Kidney (tissue), 13 donors: ENCODE measurements at regions not wholly inside any gene's neighbourhood (a gene's known extent, or its start where the extent isn't known, plus 50 kb on each side); places are given as distances from the start of the nearest gene placed in this dataset.

ENCODE experiments used
- DNase-seq, 5 donors: peaks; one replicate each; pipeline ENCODE4 v3.0.0-alpha.2; 2013 to 2020
- FAIRE-seq: peaks from 2 replicates; lab custom pipeline; 2012; peaks lifted over from hg19 to GRCh38; lab: Jason Lieb, UNC
- H3K27ac ChIP-seq, 2 donors: one replicate each; pipeline ENCODE4 v1.7.0; 2013; ENCODE audit warnings: low read depth in 2 of 2, low read length in 2 of 2, inconsistent platforms in 1 of 2
- H3K27me3 ChIP-seq: one replicate; pipeline ENCODE4 v1.7.1; 2013; ENCODE audit warnings: low read length, inconsistent platforms; ENCODE audit not compliant: control insufficient read depth, insufficient read depth
- H3K36me3 ChIP-seq, 3 donors: one replicate each; pipeline versions ENCODE4 v1.7.0 to v1.7.1; 2013; ENCODE audit warnings: low read length in 3 of 3, control low read depth in 1 of 3, inconsistent platforms in 1 of 3; ENCODE audit not compliant: insufficient read depth in 3 of 3, control insufficient read depth in 2 of 3
- H3K4me1 ChIP-seq, 3 donors: one replicate each; pipeline versions ENCODE4 v1.7.0 to v1.7.1; 2013; ENCODE audit warnings: low read length in 3 of 3, inconsistent platforms in 1 of 3, low read depth in 1 of 3; ENCODE audit not compliant: control insufficient read depth in 2 of 3, insufficient read depth in 2 of 3
- H3K4me3 ChIP-seq, 3 donors: one replicate each; pipeline versions ENCODE4 v1.7.0 to v1.8.1; 2013; ENCODE audit warnings: low read length in 3 of 3, control low read depth in 1 of 3, inconsistent platforms in 1 of 3
- H3K9ac ChIP-seq, 3 donors: one replicate each; pipeline versions ENCODE4 v1.7.0 to v1.7.1; 2013; ENCODE audit warnings: low read length in 3 of 3, control low read depth in 1 of 3, inconsistent platforms in 1 of 3
- H3K9me3 ChIP-seq, 3 donors: one replicate each; pipeline versions ENCODE4 v1.7.0 to v1.7.1; 2013; ENCODE audit warnings: low read length in 3 of 3, control low read depth in 1 of 3, inconsistent platforms in 1 of 3; ENCODE audit not compliant: control insufficient read depth in 2 of 3, insufficient read depth in 1 of 3
- intact Hi-C: fragments of 100-400 bp; cut with DNase I; formaldehyde crosslinking; loops from one replicate; pipeline ENCODE4 v1.11.1; 2022
- TF ChIP-seq, protein P1 (sequence below): IDR thresholded peaks from 3 replicates; pipeline ENCODE4 v1.5.1; 2012; ENCODE audit warnings: mild to moderate bottlenecking, moderate library complexity, borderline replicate concordance; ENCODE audit not compliant: insufficient read depth; ENCODE audit errors: extremely low read depth
- donor health status: control.
- donor health status: control.
- donor health status: control.
- donor health status: control.
- donor health status: control.
- donor health status: DM: yes; HTN: yes; CAD: no.
- donor health status: Normal renal cell carcinoma (clear cell type).

DNA sequence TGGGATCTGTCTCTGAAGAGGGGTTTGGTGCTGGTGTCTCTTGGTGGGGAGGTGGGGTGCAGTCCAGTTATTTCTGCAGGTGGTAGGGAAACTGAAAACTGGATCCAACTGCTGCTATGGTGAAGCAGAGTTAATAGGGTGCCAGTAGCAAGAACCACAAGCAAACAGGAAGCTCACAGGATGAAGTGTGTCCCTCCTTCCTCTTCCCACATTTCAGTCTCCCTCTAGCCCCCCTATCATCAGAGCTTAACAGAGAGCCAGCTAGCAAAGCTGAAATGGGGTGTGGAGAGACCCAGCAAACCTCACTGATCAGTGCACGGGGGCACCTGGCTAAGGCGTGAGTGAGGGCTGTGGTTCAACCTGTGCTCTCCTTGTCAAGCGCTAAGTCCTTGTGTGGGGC, 69.1 kb upstream of the C12orf71 start:
- Histone ChIP-seq H3K27ac (no peak overlapping the region), H3K4me3 (no peak overlapping the region), H3K27me3 (no peaks in the 10 kb centered on the region), H3K9me3 (no peaks in the 10 kb centered on the region), H3K9ac (no peak overlapping the region), H3K36me3 (no peaks in the 10 kb centered on the region), H3K4me1 (no peaks in the 10 kb centered on the region)
- no peak for DNase-seq
- TF ChIP-seq, protein P1, sequence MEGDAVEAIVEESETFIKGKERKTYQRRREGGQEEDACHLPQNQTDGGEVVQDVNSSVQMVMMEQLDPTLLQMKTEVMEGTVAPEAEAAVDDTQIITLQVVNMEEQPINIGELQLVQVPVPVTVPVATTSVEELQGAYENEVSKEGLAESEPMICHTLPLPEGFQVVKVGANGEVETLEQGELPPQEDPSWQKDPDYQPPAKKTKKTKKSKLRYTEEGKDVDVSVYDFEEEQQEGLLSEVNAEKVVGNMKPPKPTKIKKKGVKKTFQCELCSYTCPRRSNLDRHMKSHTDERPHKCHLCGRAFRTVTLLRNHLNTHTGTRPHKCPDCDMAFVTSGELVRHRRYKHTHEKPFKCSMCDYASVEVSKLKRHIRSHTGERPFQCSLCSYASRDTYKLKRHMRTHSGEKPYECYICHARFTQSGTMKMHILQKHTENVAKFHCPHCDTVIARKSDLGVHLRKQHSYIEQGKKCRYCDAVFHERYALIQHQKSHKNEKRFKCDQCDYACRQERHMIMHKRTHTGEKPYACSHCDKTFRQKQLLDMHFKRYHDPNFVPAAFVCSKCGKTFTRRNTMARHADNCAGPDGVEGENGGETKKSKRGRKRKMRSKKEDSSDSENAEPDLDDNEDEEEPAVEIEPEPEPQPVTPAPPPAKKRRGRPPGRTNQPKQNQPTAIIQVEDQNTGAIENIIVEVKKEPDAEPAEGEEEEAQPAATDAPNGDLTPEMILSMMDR: no peak
- intact Hi-C loops: no loop called here
- FAIRE-seq: no peak

- Histone ChIP-seq H3K9ac (no peak overlapping the region), H3K4me3 (no peak overlapping the region), H3K4me1 (no peaks in the 10 kb centered on the region), H3K9me3 (no peaks in the 10 kb centered on the region), H3K27me3 (no peaks in the 10 kb centered on the region), H3K36me3 (no peaks in the 10 kb centered on the region), H3K27ac (no peak overlapping the region)
- TF ChIP-seq, protein P1: no peak
- DNase-seq (no peak), FAIRE-seq (no peak)
- intact Hi-C loops: no loop called here
Measured at GRCh38 chr12:27158297-27158696, 75.9 kb upstream of the C12orf71 start.

DNA sequence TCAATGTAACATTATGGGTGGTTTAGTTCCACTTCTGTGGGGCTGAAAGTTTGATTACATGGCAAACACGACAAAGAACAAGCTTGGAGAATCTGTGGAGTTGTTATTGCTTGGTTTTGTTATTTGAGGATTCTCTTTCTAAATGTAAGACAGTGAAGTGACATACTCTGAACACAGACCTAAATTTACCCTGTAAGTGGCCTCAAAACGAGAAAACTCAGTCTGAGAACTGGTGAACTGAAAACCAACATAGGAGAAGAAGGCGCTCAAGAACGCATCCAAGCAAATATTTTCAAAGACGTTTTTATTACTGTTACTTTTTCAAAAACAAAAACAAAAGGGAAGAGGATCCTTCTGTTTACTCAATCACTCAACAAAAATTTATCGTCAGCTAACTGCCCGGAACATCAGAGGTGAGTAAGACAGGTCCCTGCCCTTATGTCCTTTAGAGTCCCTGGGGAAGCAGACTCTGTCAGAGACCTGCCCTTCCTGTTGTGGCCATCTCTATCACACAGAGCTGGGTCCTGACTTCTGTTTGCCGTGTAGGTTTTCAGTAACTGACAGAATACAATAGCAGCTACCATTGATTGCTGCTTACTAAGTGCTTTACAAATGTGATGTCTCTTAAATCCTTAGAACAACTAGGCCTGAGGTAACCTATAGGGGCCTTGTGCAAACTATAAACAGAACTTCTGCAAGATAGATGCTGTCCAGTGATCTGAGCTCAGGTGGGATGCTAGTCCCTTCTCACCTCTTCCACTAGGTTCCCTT, 79.3 kb upstream of the C12orf71 start:
- no peak for FAIRE-seq
- TF ChIP-seq, protein P1: no peak
- DNase-seq: peak in 2 of 5 donors; percentile 9 to 10
- intact Hi-C loops: no loop called here
- Histone ChIP-seq H3K27ac (no peak overlapping the region), H3K27me3 (no peaks in the 10 kb centered on the region), H3K4me1 (no peaks in the 10 kb centered on the region), H3K36me3 (no peaks in the 10 kb centered on the region), H3K9ac (no peak overlapping the region), H3K9me3 (no peaks in the 10 kb centered on the region), H3K4me3 (no peak overlapping the region)

DNA sequence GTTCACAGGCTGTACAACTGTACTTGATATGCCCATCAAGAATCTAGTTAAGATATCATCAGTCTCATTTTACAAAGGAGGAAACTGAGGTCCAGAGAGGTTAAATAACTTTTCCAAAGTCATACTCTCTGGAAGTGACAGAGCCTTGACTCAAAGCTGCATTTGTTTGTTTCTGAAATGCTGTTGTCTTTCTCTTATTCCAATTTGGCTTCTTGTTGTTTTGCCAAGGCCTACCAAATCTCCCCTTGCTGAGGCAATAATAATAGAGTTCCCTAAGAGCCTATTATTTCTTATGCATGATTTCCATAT, 79.8 kb upstream of the C12orf71 start:
- H3K4me3 ChIP-seq: no peak overlapping the region
- no peak for DNase-seq
- TF ChIP-seq, protein P1: no peak

More for the DNA sequence above, 79.8 kb upstream of the C12orf71 start:
- no peak overlapping the region for H3K9ac ChIP-seq
- H3K36me3 ChIP-seq: no peaks in the 10 kb centered on the region
- no peaks in the 10 kb centered on the region for H3K9me3 ChIP-seq
- no peaks in the 10 kb centered on the region for H3K27me3 ChIP-seq
- H3K27ac ChIP-seq: no peak overlapping the region
- intact Hi-C loops: no loop called here
- no peaks in the 10 kb centered on the region for H3K4me1 ChIP-seq
- no peak for FAIRE-seq
